ENCODE measurements at regions not wholly inside any gene's neighbourhood (a gene's known extent, or its start where the extent isn't known, plus 50 kb on each side); places are given as distances from the start of the nearest gene placed in this dataset.

DNA sequence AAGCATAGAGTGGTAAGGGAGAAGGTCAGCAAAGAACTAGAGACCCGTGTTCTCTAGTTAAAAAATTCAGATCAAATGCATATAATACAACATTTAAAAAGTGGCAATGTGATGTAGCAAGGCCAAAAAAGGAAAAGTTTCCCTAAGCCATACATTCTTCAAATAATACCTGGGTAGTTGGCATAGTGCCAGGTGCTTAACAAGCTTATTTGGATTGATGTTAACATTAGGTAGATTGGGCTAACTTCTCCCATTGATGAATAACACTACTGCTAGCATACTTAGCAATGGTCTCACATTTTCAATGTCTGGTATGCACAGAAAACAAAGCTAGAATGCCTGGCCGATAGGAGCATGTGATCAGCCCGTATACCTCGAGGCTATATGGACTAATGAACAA lies 283.6 kb upstream of the RARB start:
- TF ChIP-seq, protein P1, sequence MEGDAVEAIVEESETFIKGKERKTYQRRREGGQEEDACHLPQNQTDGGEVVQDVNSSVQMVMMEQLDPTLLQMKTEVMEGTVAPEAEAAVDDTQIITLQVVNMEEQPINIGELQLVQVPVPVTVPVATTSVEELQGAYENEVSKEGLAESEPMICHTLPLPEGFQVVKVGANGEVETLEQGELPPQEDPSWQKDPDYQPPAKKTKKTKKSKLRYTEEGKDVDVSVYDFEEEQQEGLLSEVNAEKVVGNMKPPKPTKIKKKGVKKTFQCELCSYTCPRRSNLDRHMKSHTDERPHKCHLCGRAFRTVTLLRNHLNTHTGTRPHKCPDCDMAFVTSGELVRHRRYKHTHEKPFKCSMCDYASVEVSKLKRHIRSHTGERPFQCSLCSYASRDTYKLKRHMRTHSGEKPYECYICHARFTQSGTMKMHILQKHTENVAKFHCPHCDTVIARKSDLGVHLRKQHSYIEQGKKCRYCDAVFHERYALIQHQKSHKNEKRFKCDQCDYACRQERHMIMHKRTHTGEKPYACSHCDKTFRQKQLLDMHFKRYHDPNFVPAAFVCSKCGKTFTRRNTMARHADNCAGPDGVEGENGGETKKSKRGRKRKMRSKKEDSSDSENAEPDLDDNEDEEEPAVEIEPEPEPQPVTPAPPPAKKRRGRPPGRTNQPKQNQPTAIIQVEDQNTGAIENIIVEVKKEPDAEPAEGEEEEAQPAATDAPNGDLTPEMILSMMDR (IDR thresholded peaks at IDR 0.05; ENCODE audit: insufficient read depth, low read depth, low read length), result no peak
- H3K4me3 ChIP-seq (ENCODE audit: low read depth, low read length), result no peak overlapping the region
- DNase-seq (ENCODE audit: low read depth), result no peak
- ChIA-PET POLR2A (no interaction called here), CTCF (no interaction called here)
- H3K27me3 ChIP-seq (ENCODE audit: control insufficient read depth, insufficient read depth, low read length), result no peaks in the 10 kb centered on the region
- H3K36me3 ChIP-seq (ENCODE audit: control insufficient read depth, insufficient read depth, low read length), result no peaks in the 10 kb centered on the region

DNA sequence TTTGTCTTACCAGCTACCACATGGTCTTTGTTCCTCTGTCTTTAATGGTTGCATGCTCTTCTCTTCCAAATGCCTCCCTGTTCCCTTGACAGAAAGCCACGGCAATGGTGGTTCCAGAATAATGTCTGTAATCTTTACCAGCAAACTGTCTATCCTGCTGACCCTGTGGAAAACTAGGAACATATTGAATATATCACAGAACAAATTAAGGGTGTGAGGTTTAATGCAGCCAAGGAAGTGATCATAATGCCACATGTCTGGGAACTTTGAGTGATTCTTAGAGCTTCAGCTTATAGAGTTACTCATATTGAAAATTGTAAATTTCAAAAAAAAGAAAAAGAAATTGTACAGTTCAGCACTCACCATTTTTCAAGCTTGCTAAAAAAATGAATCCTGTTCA lies 282.9 kb upstream of the RARB start:
- TF ChIP-seq, protein P1 (IDR thresholded peaks at IDR 0.05; ENCODE audit: insufficient read depth, low read depth, low read length), result no peak
- POLR2A ChIA-PET, result no interaction called here
- no peak for DNase-seq (ENCODE audit: low read depth)
- H3K36me3 ChIP-seq (ENCODE audit: control insufficient read depth, insufficient read depth, low read length), result no peaks in the 10 kb centered on the region
- CTCF ChIA-PET, result no interaction called here
- H3K4me3 ChIP-seq (ENCODE audit: low read depth, low read length), result no peak overlapping the region
- H3K27me3 ChIP-seq (ENCODE audit: control insufficient read depth, insufficient read depth, low read length), result no peaks in the 10 kb centered on the region

GRCh38 chr3:25150199-25150598 lies 277.9 kb upstream of the RARB start:
- Histone ChIP-seq H3K27me3 (ENCODE audit: control insufficient read depth, insufficient read depth, low read length) (no peaks in the 10 kb centered on the region), H3K36me3 (ENCODE audit: control insufficient read depth, insufficient read depth, low read length) (no peaks in the 10 kb centered on the region), H3K4me3 (ENCODE audit: low read depth, low read length) (no peak overlapping the region)
- CTCF ChIA-PET, result interaction anchor here (0.7 kb wide), 1 partner anchor 111 kb away, joined by 3 read pairs; no protein-coding TSS in a partner anchor
- TF ChIP-seq, protein P1 (IDR thresholded peaks at IDR 0.05; ENCODE audit: insufficient read depth, low read depth, low read length), result no peak
- no peak for DNase-seq (ENCODE audit: low read depth)
- POLR2A ChIA-PET, result no interaction called here

GRCh38 chr3:25151281-25151902 lies 276.7 kb upstream of the RARB start:
- peak overlapping the region; percentile 16; the same call in 1 of the 2 replicates for H3K4me3 ChIP-seq (ENCODE audit: low read depth, low read length)
- POLR2A ChIA-PET, result no interaction called here
- no peaks in the 10 kb centered on the region for H3K36me3 ChIP-seq (ENCODE audit: control insufficient read depth, insufficient read depth, low read length)
- TF ChIP-seq, protein P1 (IDR thresholded peaks at IDR 0.05; ENCODE audit: insufficient read depth, low read depth, low read length), result no peak
- no peaks in the 10 kb centered on the region for H3K27me3 ChIP-seq (ENCODE audit: control insufficient read depth, insufficient read depth, low read length)
- no peak for DNase-seq (ENCODE audit: low read depth)
- CTCF ChIA-PET, result no interaction called here

- ChIA-PET POLR2A (no interaction called here), CTCF (no interaction called here)
- TF ChIP-seq, protein P1 (IDR thresholded peaks at IDR 0.05; ENCODE audit: insufficient read depth, low read depth, low read length), result no peak
- Histone ChIP-seq H3K27me3 (ENCODE audit: control insufficient read depth, insufficient read depth, low read length) (no peaks in the 10 kb centered on the region), H3K36me3 (ENCODE audit: control insufficient read depth, insufficient read depth, low read length) (no peaks in the 10 kb centered on the region), H3K4me3 (ENCODE audit: low read depth, low read length) (0 out of 2 replicates have a peak overlapping the region, but pooled peaks have one; percentile 16)
- DNase-seq (ENCODE audit: low read depth), result no peak
These were observed 276.2 kb upstream of the RARB start for GRCh38 chr3:25151903-25152295.
